GM12878 (cell line): ENCODE measurements at regions not wholly inside any gene's neighbourhood (a gene's known extent, or its start where the extent isn't known, plus 50 kb on each side); places are given as distances from the start of the nearest gene placed in this dataset.

Experiments used
- ATAC-seq: fragments of 200-7000 bp; cut with Tn5 transposase; 3 replicates; pipeline ENCODE4 v1.9.1; 2020; ENCODE audit warnings: mild to moderate bottlenecking, moderate library complexity
- BruUV-seq: library from RNA; stranded (reverse); fragments of 400-500 nt; replicated peaks from 2 replicates; lab custom pipeline; 2021; lab: Mats Ljungman, UMichigan
- CTCF ChIA-PET: fragments of 300-600 bp; sonication (Branson Sonifier 250); formaldehyde crosslinking; extraction: SDS; loops from one replicate; lab custom pipeline; 2021; ENCODE audit warnings: inconsistent platforms; lab: Yijun Ruan, JAX
- POLR2A ChIA-PET: fragments of 350-600 bp; formaldehyde crosslinking; extraction: SDS; loops from one replicate; lab custom pipeline; 2021; ENCODE audit warnings: inconsistent platforms; lab: Charles Lee
- RAD21 ChIA-PET: fragments of 300-600 bp; sonication (Branson Sonifier 250); formaldehyde crosslinking; loops from one replicate; lab custom pipeline; 2023; ENCODE audit warnings: antibody characterized with exemption; ENCODE audit not compliant: unreplicated experiment; lab: Charles Lee
- SMC1A ChIA-PET: fragments of 300-600 bp; sonication (Branson Sonifier 250); formaldehyde crosslinking; loops from one replicate; lab custom pipeline; 2023; ENCODE audit not compliant: unreplicated experiment, uncharacterized antibody; lab: Charles Lee
- DNase-seq: peaks from one replicate; pipeline ENCODE4 v3.0.0-alpha.2; 2011; ENCODE audit warnings: low read depth, low spot score
- FAIRE-seq: peaks from 3 replicates; lab custom pipeline; 2011; peaks lifted over from hg19 to GRCh38; lab: Jason Lieb, UNC
- H2AFZ ChIP-seq: 2 replicates; pipeline ENCODE4 v1.6.0; 2011; ENCODE audit warnings: low read depth, low read length, control low read depth; ENCODE audit not compliant: control insufficient read depth
- H3K27ac ChIP-seq: 2 replicates; pipeline ENCODE4 v1.5.1; 2011; ENCODE audit warnings: control low read depth; ENCODE audit not compliant: control insufficient read depth, insufficient read depth
- H3K27me3 ChIP-seq, 2 experiments: replicated peaks in 1 of 2; 2 replicates each; pipeline versions ENCODE4 v1.6.0 to v1.6.1; 2011; ENCODE audit warnings: low read length in 1 of 2; ENCODE audit not compliant: control insufficient read depth in 2 of 2, insufficient read depth in 2 of 2
- H3K36me3 ChIP-seq, 2 experiments: 2 replicates each; pipeline ENCODE4 v1.5.1; 2011; ENCODE audit warnings: low read length in 1 of 2; ENCODE audit not compliant: control insufficient read depth in 2 of 2, insufficient read depth in 2 of 2
- H3K4me1 ChIP-seq: 2 replicates; pipeline ENCODE4 v1.6.1; 2011; ENCODE audit warnings: mild to moderate bottlenecking, low read length, moderate library complexity, mixed read lengths; ENCODE audit not compliant: control insufficient read depth, insufficient read depth
- H3K4me2 ChIP-seq: 2 replicates; pipeline ENCODE4 v1.6.0; 2011; ENCODE audit warnings: control low read depth; ENCODE audit not compliant: control insufficient read depth, insufficient read depth
- H3K4me3 ChIP-seq: fragments of 200-600 bp; sonication (generic); 2 replicates; pipeline ENCODE4 v1.5.1; 2016
- H3K79me2 ChIP-seq: 2 replicates; pipeline ENCODE4 v1.6.0; 2011; ENCODE audit warnings: low read length; ENCODE audit not compliant: control insufficient read depth, insufficient read depth
- H3K9ac ChIP-seq: 2 replicates; pipeline ENCODE4 v1.8.0; 2011; ENCODE audit warnings: low read length, control low read depth, mixed read lengths; ENCODE audit not compliant: control insufficient read depth, insufficient read depth
- H3K9me3 ChIP-seq: replicated peaks from 3 replicates; pipeline ENCODE4 v1.5.1; 2011; ENCODE audit warnings: mild to moderate bottlenecking, low read length; ENCODE audit not compliant: control insufficient read depth, insufficient read depth
- H4K20me1 ChIP-seq: 2 replicates; pipeline ENCODE4 v1.6.0; 2011; ENCODE audit not compliant: control insufficient read depth, insufficient read depth
- CBFB ChIP-seq: IDR thresholded peaks from 2 replicates; pipeline ENCODE4 v1.6.1; 2016; ENCODE audit warnings: antibody characterized with exemption, low read depth
- EP300 ChIP-seq, 2 experiments: fragments of 150-350 bp in 1 of 2; IDR thresholded peaks; 2 replicates each; pipeline ENCODE4 v1.6.1; 2011 to 2012; ENCODE audit warnings: low read depth in 2 of 2, low read length in 2 of 2, borderline replicate concordance in 1 of 2, improper control_type of control experiment in 1 of 2, inconsistent platforms in 1 of 2; ENCODE audit not compliant: control insufficient read depth in 1 of 2
- FOS ChIP-seq: IDR thresholded peaks from 3 replicates; pipeline ENCODE4 v1.6.1; 2011; ENCODE audit warnings: borderline replicate concordance; ENCODE audit not compliant: insufficient read length; ENCODE audit errors: extremely low read depth
- JUND ChIP-seq: IDR thresholded peaks from 2 replicates; pipeline ENCODE4 v1.6.1; 2012; ENCODE audit warnings: low read depth, mild to moderate bottlenecking, low read length, improper control_type of control experiment, moderate library complexity
- NFIC ChIP-seq: IDR thresholded peaks from 2 replicates; pipeline ENCODE4 v1.6.1; 2012; ENCODE audit warnings: low read depth, mild to moderate bottlenecking, inconsistent platforms, low read length, moderate library complexity
- NFXL1 ChIP-seq: fragments of 450-650 bp; IDR thresholded peaks from 2 replicates; pipeline ENCODE4 v1.6.1; 2017; ENCODE audit warnings: antibody characterized with exemption, mild to moderate bottlenecking, borderline replicate concordance
- POLR2AphosphoS2 ChIP-seq: IDR thresholded peaks from 2 replicates; pipeline ENCODE4 v1.6.1; 2011; ENCODE audit warnings: low read depth, mild to moderate bottlenecking, low read length, improper control_type of control experiment, moderate library complexity
- RAD21 ChIP-seq: IDR thresholded peaks from 2 replicates; pipeline ENCODE4 v1.6.1; 2011; ENCODE audit warnings: mild to moderate bottlenecking, low read depth, low read length, moderate library complexity; ENCODE audit not compliant: insufficient read depth
- TARDBP ChIP-seq: IDR thresholded peaks from 2 replicates; pipeline ENCODE4 v1.6.1; 2016; ENCODE audit warnings: borderline replicate concordance
- WGBS: methylation state at CpG from one replicate; pipeline ENCODE4 v1.1.6; 2016; ENCODE audit warnings: low lambda C conversion rate; ENCODE audit not compliant: insufficient replicate concordance, insufficient coverage; ENCODE audit errors: missing lambda C conversion rate; 5-methylcytosine and 5-hydroxymethylcytosine counted together
- in situ Hi-C: fragments of 300-500 bp; cut with MboI; formaldehyde crosslinking; loops from 9 replicates; pipeline ENCODE4 v1.14.3; 2018; ENCODE audit warnings: mixed read lengths
- intact Hi-C: fragments of 100-400 bp; cut with micrococcal nuclease; formaldehyde crosslinking; loops from one replicate; pipeline ENCODE4 v1.14.2; 2022; ENCODE audit not compliant: unreplicated experiment
- TF ChIP-seq, protein P1 (sequence below), 3 experiments: IDR thresholded peaks in 2 of 3; conservative IDR thresholded peaks in 1 of 3; 2 replicates each; pipeline ENCODE4 v1.5.1; 2011; ENCODE audit warnings: low read depth in 3 of 3, low read length in 3 of 3, mild to moderate bottlenecking in 3 of 3, control low read depth in 2 of 3, moderate library complexity in 2 of 3, inconsistent platforms in 1 of 3, mixed read lengths in 1 of 3; ENCODE audit not compliant: control insufficient read depth in 2 of 3, insufficient read depth in 1 of 3; ENCODE audit errors: extremely low read depth in 1 of 3
- TF ChIP-seq, protein P2 (sequence below): fragments of 450-650 bp; IDR thresholded peaks from 2 replicates; pipeline ENCODE4 v1.6.1; 2016; ENCODE audit warnings: mild to moderate bottlenecking

DNA sequence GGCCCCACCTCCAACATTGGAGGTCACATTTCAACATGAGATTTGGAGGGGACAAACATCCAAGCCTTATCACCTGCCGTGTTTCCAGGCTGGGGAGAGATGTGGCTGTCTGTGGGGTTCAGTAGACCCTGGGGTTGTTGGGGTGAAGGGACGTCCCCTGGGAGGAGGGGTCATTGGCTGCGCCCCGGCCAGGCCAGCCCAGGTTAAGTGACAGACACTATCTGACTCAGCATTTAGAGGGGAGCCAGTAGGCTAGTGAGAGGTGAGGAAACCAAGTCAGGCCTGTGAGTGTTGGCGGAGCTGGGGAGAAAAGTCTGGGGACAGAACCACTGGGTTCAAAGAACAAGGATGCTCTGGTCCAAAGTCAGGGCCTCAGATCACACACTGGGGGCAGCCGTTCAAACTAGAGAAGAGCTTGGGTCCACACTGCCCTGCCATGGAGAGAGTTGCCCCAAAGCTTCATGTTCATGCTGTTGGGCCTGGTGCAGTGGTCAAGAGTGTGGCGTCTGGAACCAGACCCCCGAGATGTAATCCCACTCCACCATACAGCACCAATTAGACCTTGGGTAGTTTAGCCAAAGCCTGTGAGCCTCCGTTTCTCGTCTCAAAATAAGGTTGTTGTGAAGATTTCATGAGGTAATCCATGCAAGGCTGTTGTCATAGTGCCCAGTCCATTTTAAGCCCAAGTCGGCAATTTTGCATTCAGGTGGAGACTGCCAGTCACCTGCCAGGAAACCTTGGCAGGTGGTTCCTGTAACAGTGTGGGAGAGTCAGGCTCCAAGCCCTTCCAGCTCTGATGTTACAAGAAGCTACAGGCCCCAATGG, 1289.6 kb downstream of the TBC1D22A start:
- ChIA-PET POLR2A (no interaction called here), CTCF (no interaction called here), RAD21 (no interaction called here), SMC1A (no interaction called here)
- Histone ChIP-seq H3K9ac (no peak overlapping the region), H3K27ac (no peak overlapping the region), H3K4me1 (no peaks in the 10 kb centered on the region), H3K9me3 (no peaks in the 10 kb centered on the region), H3K4me2 (no peak overlapping the region), H3K4me3 (no peak overlapping the region), H3K27me3 (no peaks in the 10 kb centered on the region), H3K36me3 (no peaks in the 10 kb centered on the region), H2AFZ (no peak overlapping the region), H4K20me1 (no peaks in the 10 kb centered on the region), H3K79me2 (no peaks in the 10 kb centered on the region)
- TF ChIP-seq NFIC = no peak
- no peak for TF ChIP-seq JUND
- TF ChIP-seq FOS = no peak
- in situ Hi-C loops (no loop called here), intact Hi-C loops (no loop called here)
- 72% methylated on average over 11 of the region's 11 CpGs for WGBS
- DNase-seq (no peak), FAIRE-seq (no peak), ATAC-seq (no peak)
- BruUV-seq = no TSS peak

DNA sequence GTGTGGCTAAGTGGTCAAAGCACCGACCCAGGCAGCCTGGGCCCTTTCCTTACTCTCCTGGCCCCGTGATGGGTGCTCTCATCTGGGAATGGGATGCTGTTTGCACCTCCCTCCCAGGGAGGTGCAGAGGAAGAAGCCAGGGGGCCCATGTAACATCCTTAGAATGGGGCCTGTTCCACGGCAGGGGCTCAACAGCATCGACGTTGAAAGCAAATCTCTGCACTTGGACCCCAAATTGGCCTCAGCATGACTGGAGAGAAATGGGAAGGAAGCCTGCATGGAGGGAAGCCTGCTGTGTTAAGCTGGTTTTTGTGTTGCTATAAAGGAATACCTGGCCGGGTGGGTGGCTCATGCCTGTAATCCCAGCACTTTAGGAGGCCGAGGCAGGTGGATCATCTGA, 1288.4 kb downstream of the TBC1D22A start:
- Histone ChIP-seq H3K36me3 (no peaks in the 10 kb centered on the region), H3K79me2 (no peaks in the 10 kb centered on the region), H3K9me3 (no peaks in the 10 kb centered on the region), H3K27me3 (no peaks in the 10 kb centered on the region), H3K4me2 (no peak overlapping the region), H3K9ac (no peak overlapping the region), H3K4me1 (0 out of 2 replicates have a peak, but pooled peaks cover 3% of the 10 kb centered on the region), H3K4me3 (no peak overlapping the region), H4K20me1 (no peaks in the 10 kb centered on the region), H3K27ac (no peak overlapping the region), H2AFZ (no peak overlapping the region)
- CTCF ChIA-PET = no interaction called here
- in situ Hi-C loops = no loop called here
- POLR2A ChIA-PET = no interaction called here
- FAIRE-seq = no peak
- no TSS peak for BruUV-seq
- intact Hi-C loops = no loop called here
- RAD21 ChIA-PET = no interaction called here
- SMC1A ChIA-PET = no interaction called here
- WGBS = 58% methylated on average over 7 of the region's 7 CpGs
- DNase-seq = no peak
- no peak for ATAC-seq
- TF ChIP-seq, protein P1, sequence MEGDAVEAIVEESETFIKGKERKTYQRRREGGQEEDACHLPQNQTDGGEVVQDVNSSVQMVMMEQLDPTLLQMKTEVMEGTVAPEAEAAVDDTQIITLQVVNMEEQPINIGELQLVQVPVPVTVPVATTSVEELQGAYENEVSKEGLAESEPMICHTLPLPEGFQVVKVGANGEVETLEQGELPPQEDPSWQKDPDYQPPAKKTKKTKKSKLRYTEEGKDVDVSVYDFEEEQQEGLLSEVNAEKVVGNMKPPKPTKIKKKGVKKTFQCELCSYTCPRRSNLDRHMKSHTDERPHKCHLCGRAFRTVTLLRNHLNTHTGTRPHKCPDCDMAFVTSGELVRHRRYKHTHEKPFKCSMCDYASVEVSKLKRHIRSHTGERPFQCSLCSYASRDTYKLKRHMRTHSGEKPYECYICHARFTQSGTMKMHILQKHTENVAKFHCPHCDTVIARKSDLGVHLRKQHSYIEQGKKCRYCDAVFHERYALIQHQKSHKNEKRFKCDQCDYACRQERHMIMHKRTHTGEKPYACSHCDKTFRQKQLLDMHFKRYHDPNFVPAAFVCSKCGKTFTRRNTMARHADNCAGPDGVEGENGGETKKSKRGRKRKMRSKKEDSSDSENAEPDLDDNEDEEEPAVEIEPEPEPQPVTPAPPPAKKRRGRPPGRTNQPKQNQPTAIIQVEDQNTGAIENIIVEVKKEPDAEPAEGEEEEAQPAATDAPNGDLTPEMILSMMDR (IDR thresholded peaks at IDR 0.05 in 2 of 3, conservative IDR thresholded peaks at IDR 0.05 in 1 of 3; ENCODE audit: control insufficient read depth in 2 of 3, extremely low read depth in 1 of 3, insufficient read depth in 1 of 3, low read depth in 3 of 3, low read length in 3 of 3) = no peak
- TF ChIP-seq, protein P2, sequence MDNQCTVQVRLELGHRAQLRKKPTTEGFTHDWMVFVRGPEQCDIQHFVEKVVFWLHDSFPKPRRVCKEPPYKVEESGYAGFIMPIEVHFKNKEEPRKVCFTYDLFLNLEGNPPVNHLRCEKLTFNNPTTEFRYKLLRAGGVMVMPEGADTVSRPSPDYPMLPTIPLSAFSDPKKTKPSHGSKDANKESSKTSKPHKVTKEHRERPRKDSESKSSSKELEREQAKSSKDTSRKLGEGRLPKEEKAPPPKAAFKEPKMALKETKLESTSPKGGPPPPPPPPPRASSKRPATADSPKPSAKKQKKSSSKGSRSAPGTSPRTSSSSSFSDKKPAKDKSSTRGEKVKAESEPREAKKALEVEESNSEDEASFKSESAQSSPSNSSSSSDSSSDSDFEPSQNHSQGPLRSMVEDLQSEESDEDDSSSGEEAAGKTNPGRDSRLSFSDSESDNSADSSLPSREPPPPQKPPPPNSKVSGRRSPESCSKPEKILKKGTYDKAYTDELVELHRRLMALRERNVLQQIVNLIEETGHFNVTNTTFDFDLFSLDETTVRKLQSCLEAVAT = no peak
- no peak for TF ChIP-seq NFXL1
- no peak for TF ChIP-seq CBFB
- TF ChIP-seq EP300 (IDR thresholded peaks at IDR 0.05; ENCODE audit: borderline replicate concordance in 1 of 2, control insufficient read depth in 1 of 2, low read depth in 2 of 2, low read length in 2 of 2) = no peak
- TF ChIP-seq RAD21 = no peak
- no peak for TF ChIP-seq TARDBP
- TF ChIP-seq POLR2AphosphoS2 = no peak
